ENCODE measurements at regions not wholly inside any gene's neighbourhood (a gene's known extent, or its start where the extent isn't known, plus 50 kb on each side); places are given as distances from the start of the nearest gene placed in this dataset.
"Not testable (repeated sequence)": the region's sequence is repeated elsewhere in the genome, so short reads cannot be mapped to it uniquely, and the experiment has no call there.

GRCh38 chr12:84113666-84114065 is 798.9 kb downstream of the SLC6A15 start:
- no peak overlapping the region for H3K4me3 ChIP-seq (ENCODE audit: low read depth, low read length)
- DNase-seq (ENCODE audit: low read depth): no peak
- no peak for TF ChIP-seq CTCF (IDR thresholded peaks at IDR 0.05; ENCODE audit: low read depth, low read length, missing control alignments)

GRCh38 chr12:84103886-84104285 is 808.7 kb downstream of the SLC6A15 start:
- not testable (repeated sequence) for H3K4me3 ChIP-seq (ENCODE audit: low read depth, low read length); DNase-seq (ENCODE audit: low read depth)

- DNase-seq (ENCODE audit: low read depth); H3K4me3 ChIP-seq (ENCODE audit: low read depth, low read length): not testable (repeated sequence)
Observed at GRCh38 chr12:84101963-84102362, 810.6 kb downstream of the SLC6A15 start.

GRCh38 chr12:84099591-84099990 is 813.0 kb downstream of the SLC6A15 start:
- not testable (repeated sequence) for DNase-seq (ENCODE audit: low read depth); H3K4me3 ChIP-seq (ENCODE audit: low read depth, low read length)

GRCh38 chr12:84091651-84092050 is 820.9 kb downstream of the SLC6A15 start:
- no peak overlapping the region for H3K4me3 ChIP-seq (ENCODE audit: low read depth, low read length)
- no peak for TF ChIP-seq CTCF (IDR thresholded peaks at IDR 0.05; ENCODE audit: low read depth, low read length, missing control alignments)
- no peak for DNase-seq (ENCODE audit: low read depth)

GRCh38 chr12:84089356-84089755 is 823.2 kb downstream of the SLC6A15 start:
- TF ChIP-seq CTCF (IDR thresholded peaks at IDR 0.05; ENCODE audit: low read depth, low read length, missing control alignments): no peak
- no peak overlapping the region for H3K4me3 ChIP-seq (ENCODE audit: low read depth, low read length)
- DNase-seq (ENCODE audit: low read depth): no peak

- DNase-seq (ENCODE audit: low read depth): no peak
- no peak for TF ChIP-seq CTCF (IDR thresholded peaks at IDR 0.05; ENCODE audit: low read depth, low read length, missing control alignments)
- no peak overlapping the region for H3K4me3 ChIP-seq (ENCODE audit: low read depth, low read length)
Observed at GRCh38 chr12:84085046-84085445, 827.6 kb downstream of the SLC6A15 start.

- no peak for DNase-seq (ENCODE audit: low read depth)
- no peak overlapping the region for H3K4me3 ChIP-seq (ENCODE audit: low read depth, low read length)
- TF ChIP-seq CTCF (IDR thresholded peaks at IDR 0.05; ENCODE audit: low read depth, low read length, missing control alignments): no peak
Observed at GRCh38 chr12:84079626-84080025, 833.0 kb downstream of the SLC6A15 start.

- no peak for DNase-seq (ENCODE audit: low read depth)
- no peak overlapping the region for H3K4me3 ChIP-seq (ENCODE audit: low read depth, low read length)
- TF ChIP-seq CTCF (IDR thresholded peaks at IDR 0.05; ENCODE audit: low read depth, low read length, missing control alignments): no peak
Observed at GRCh38 chr12:84077679-84078078, 834.9 kb downstream of the SLC6A15 start.
